ENCODE measurements at regions not wholly inside any gene's neighbourhood (a gene's known extent, or its start where the extent isn't known, plus 50 kb on each side); places are given as distances from the start of the nearest gene placed in this dataset.

GRCh38 chr10:107665459-107665858 is 501.0 kb upstream of the SORCS1 start:
- Histone ChIP-seq H4K5ac (ENCODE audit: low read depth, low read length) (no peak overlapping the region), H2AFZ (replicated peaks; ENCODE audit: low read length, poor library complexity) (no peak overlapping the region), H3K4me3 (ENCODE audit: insufficient read depth, low read depth, low read length) (no peak overlapping the region), H3K4me1 (ENCODE audit: control insufficient read depth, insufficient read depth, low read length) (no peaks in the 10 kb centered on the region), H3K4me2 (ENCODE audit: low read depth, low read length) (no peak overlapping the region), H2BK120ac (ENCODE audit: low read depth, low read length) (no peak overlapping the region), H3K36me3 (ENCODE audit: control insufficient read depth, insufficient read depth, low read length) (no peaks in the 10 kb centered on the region), H2BK20ac (ENCODE audit: low read depth, low read length) (no peak overlapping the region), H3K27ac (ENCODE audit: insufficient read depth, low read length) (no peak overlapping the region), H2BK15ac (ENCODE audit: low read depth, low read length) (no peak overlapping the region), H4K20me1 (ENCODE audit: insufficient read depth, low read length) (no peaks in the 10 kb centered on the region), H4K91ac (ENCODE audit: insufficient read depth, low read depth, low read length) (no peak overlapping the region), H3K14ac (replicated peaks; ENCODE audit: low read depth, low read length) (no peak overlapping the region), H2AK5ac (ENCODE audit: low read depth, low read length) (no peak overlapping the region), H3K27me3 (ENCODE audit: control insufficient read depth, insufficient read depth, low read length) (no peaks in the 10 kb centered on the region), H3K79me1 (ENCODE audit: low read depth in 1 of 2, low read length in 2 of 2) (no peaks in the 10 kb centered on the region), H2AK9ac (replicated peaks; ENCODE audit: low read depth, low read length, poor library complexity) (no peak overlapping the region), H3K56ac (ENCODE audit: extremely low read depth, insufficient read depth, low read length) (no peak overlapping the region), H3K9me1 (ENCODE audit: insufficient read depth, low read length) (no peaks in the 10 kb centered on the region), H3K9ac (ENCODE audit: low read depth, low read length) (no peak overlapping the region), H4K8ac (ENCODE audit: low read depth in 2 of 2, low read length in 2 of 2) (no peak overlapping the region), H2BK5ac (ENCODE audit: low read depth, low read length, poor library complexity, severe bottlenecking) (no peak overlapping the region), H3K4ac (ENCODE audit: low read depth, low read length) (no peak overlapping the region), H3K23ac (ENCODE audit: low read depth, low read length) (no peak overlapping the region), H3K9me3 (ENCODE audit: control insufficient read depth, insufficient read depth, low read length) (peaks cover 5% of the 10 kb centered on the region), H3K18ac (ENCODE audit: low read depth, low read length) (no peak overlapping the region)
- no CpG with 5 or more reads among the region's 4 CpGs for WGBS, 2 experiments (ENCODE audit: extremely low coverage in 2 of 2, insufficient read length in 1 of 2)
- TF ChIP-seq, protein P1, sequence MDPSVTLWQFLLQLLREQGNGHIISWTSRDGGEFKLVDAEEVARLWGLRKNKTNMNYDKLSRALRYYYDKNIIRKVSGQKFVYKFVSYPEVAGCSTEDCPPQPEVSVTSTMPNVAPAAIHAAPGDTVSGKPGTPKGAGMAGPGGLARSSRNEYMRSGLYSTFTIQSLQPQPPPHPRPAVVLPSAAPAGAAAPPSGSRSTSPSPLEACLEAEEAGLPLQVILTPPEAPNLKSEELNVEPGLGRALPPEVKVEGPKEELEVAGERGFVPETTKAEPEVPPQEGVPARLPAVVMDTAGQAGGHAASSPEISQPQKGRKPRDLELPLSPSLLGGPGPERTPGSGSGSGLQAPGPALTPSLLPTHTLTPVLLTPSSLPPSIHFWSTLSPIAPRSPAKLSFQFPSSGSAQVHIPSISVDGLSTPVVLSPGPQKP (IDR thresholded peaks at IDR 0.05; ENCODE audit: borderline replicate concordance, low read depth, low read length) = no peak
- TF ChIP-seq MAFK (IDR thresholded peaks at IDR 0.05; ENCODE audit: low read depth, low read length) = peak; percentile 60
- ChIA-PET CTCF (no interaction called here), POLR2A (ENCODE audit: unreplicated experiment) (no interaction called here)
- ATAC-seq (ENCODE audit: low read depth) = no peak
- in situ Hi-C loops (cut with MboI; ENCODE audit: low sequenced_read_pairs) (no loop called here), intact Hi-C loops (cut with micrococcal nuclease) (no loop called here), dilution Hi-C loops (cut with HindIII; ENCODE audit: low sequenced_read_pairs, unreplicated experiment) (no loop called here)
- no peak for DNase-seq
- BruUV-seq (replicated peaks) = no TSS peak

Measured in IMR-90 (cell line).